Spleen (tissue), 7 donors: ENCODE measurements at regions not wholly inside any gene's neighbourhood (a gene's known extent, or its start where the extent isn't known, plus 50 kb on each side); places are given as distances from the start of the nearest gene placed in this dataset.

Source experiments
- POLR2AphosphoS5 ChIP-seq, 3 donors: sonication (generic); formaldehyde crosslinking; IDR thresholded peaks; one replicate each; pipeline ENCODE4 v1.5.1; 2017; ENCODE audit warnings: antibody characterized with exemption in 3 of 3
- TF ChIP-seq, protein P1 (sequence below), 11 experiments: fragments of 200-600 bp in 7 of 11; fragments of 450-650 bp in 4 of 11; sonication (generic) in 4 of 11; IDR thresholded peaks in 8 of 11; conservative IDR thresholded peaks in 3 of 11; 1 replicate in 7 of 11; 2 replicates in 4 of 11; pipeline versions ENCODE4 v1.4.0 to v1.8.0; 2016 to 2021; ENCODE audit warnings: antibody characterized with exemption in 11 of 11, inconsistent platforms in 4 of 11, mild to moderate bottlenecking in 1 of 11
- donor health status: DM: no; HTN: no; CAD: no; lungs with moderate emphysema.
- donor health status: DM: no; HTN: no; CAD: no.
- donor health status: DM: no; HTN: no; CAD: no.

DNA sequence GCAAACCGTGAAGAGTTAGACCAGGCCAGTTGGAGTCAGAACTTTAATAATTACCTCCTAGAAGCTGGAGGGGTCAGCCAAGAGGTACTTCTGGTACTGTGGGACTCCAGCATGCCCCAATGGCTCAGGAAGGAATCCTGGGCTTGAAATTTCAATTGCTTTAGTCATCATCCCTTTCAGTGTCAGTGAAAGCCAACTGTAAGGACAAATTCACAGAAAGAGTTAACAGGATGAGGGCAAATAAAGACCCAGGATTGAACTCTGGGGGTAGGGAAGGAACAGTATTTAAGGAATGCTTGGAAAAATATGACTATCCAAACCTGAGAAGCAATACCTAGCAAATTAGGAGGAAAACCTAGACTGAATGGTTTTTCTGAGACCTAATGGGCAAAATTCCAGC, 735.1 kb upstream of the MARCKS start:
- no peak for TF ChIP-seq POLR2AphosphoS5 (IDR thresholded peaks at IDR 0.05)
- TF ChIP-seq, protein P1, sequence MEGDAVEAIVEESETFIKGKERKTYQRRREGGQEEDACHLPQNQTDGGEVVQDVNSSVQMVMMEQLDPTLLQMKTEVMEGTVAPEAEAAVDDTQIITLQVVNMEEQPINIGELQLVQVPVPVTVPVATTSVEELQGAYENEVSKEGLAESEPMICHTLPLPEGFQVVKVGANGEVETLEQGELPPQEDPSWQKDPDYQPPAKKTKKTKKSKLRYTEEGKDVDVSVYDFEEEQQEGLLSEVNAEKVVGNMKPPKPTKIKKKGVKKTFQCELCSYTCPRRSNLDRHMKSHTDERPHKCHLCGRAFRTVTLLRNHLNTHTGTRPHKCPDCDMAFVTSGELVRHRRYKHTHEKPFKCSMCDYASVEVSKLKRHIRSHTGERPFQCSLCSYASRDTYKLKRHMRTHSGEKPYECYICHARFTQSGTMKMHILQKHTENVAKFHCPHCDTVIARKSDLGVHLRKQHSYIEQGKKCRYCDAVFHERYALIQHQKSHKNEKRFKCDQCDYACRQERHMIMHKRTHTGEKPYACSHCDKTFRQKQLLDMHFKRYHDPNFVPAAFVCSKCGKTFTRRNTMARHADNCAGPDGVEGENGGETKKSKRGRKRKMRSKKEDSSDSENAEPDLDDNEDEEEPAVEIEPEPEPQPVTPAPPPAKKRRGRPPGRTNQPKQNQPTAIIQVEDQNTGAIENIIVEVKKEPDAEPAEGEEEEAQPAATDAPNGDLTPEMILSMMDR (IDR thresholded peaks at IDR 0.05 in 8 of 11, conservative IDR thresholded peaks at IDR 0.05 in 3 of 11), result no peak
